G401 (cell line): ENCODE measurements at regions not wholly inside any gene's neighbourhood (a gene's known extent, or its start where the extent isn't known, plus 50 kb on each side); places are given as distances from the start of the nearest gene placed in this dataset.

Experiments
- DNase-seq: peaks from one replicate; pipeline ENCODE4 v3.0.0-alpha.2; 2015; ENCODE audit warnings: low spot score
- in situ Hi-C: cut with HindIII; loops from 2 replicates; pipeline ENCODE4 v1.10.0; 2016; ENCODE audit warnings: low sequenced_read_pairs, mixed read lengths

- in situ Hi-C loops = no loop called here
- no peak for DNase-seq
These were observed 352.7 kb downstream of the SMOC2 start for GRCh38 chr6:168793649-168794048.

- in situ Hi-C loops = no loop called here
- no peak for DNase-seq
These were observed 350.9 kb downstream of the SMOC2 start for GRCh38 chr6:168791917-168792316.

GRCh38 chr6:168789699-168790098 is 348.7 kb downstream of the SMOC2 start:
- DNase-seq = no peak
- in situ Hi-C loops = no loop called here

- no peak for DNase-seq
- in situ Hi-C loops = no loop called here
These were observed 344.9 kb downstream of the SMOC2 start for GRCh38 chr6:168785720-168786511.

- no peak for DNase-seq
- in situ Hi-C loops = no loop called here
These were observed 343.4 kb downstream of the SMOC2 start for GRCh38 chr6:168784426-168784825.

- DNase-seq = no peak
- in situ Hi-C loops = no loop called here
These were observed 342.7 kb downstream of the SMOC2 start for GRCh38 chr6:168783720-168784119.

- DNase-seq = no peak
- in situ Hi-C loops = no loop called here
These were observed 341.3 kb downstream of the SMOC2 start for GRCh38 chr6:168782187-168782751.

GRCh38 chr6:168778201-168778600 is 337.2 kb downstream of the SMOC2 start:
- in situ Hi-C loops = no loop called here
- DNase-seq = no peak

- no peak for DNase-seq
- in situ Hi-C loops = no loop called here
These were observed 333.4 kb downstream of the SMOC2 start for GRCh38 chr6:168774381-168774780.

GRCh38 chr6:168773788-168774187 is 332.8 kb downstream of the SMOC2 start:
- in situ Hi-C loops = no loop called here
- no peak for DNase-seq

- no peak for DNase-seq
- in situ Hi-C loops = no loop called here
These were observed 324.8 kb downstream of the SMOC2 start for GRCh38 chr6:168765752-168766151.

GRCh38 chr6:168756009-168756634 is 315.1 kb downstream of the SMOC2 start:
- no peak for DNase-seq
- in situ Hi-C loops = no loop called here

GRCh38 chr6:168746643-168747042 is 305.7 kb downstream of the SMOC2 start:
- in situ Hi-C loops = no loop called here
- DNase-seq = no peak

- in situ Hi-C loops = no loop called here
- DNase-seq = no peak
These were observed 305.0 kb downstream of the SMOC2 start for GRCh38 chr6:168746013-168746412.

- DNase-seq = no peak
- in situ Hi-C loops = no loop called here
These were observed 303.9 kb downstream of the SMOC2 start for GRCh38 chr6:168744861-168745260.

- no peak for DNase-seq
- in situ Hi-C loops = no loop called here
These were observed 301.2 kb downstream of the SMOC2 start for GRCh38 chr6:168741942-168742782.

GRCh38 chr6:168741305-168741704 is 300.3 kb downstream of the SMOC2 start:
- in situ Hi-C loops = no loop called here

GRCh38 chr6:168739381-168739780 is 298.4 kb downstream of the SMOC2 start:
- DNase-seq = no peak
- in situ Hi-C loops = no loop called here

More at GRCh38 chr6:168741305-168741704, 300.3 kb downstream of the SMOC2 start:
- DNase-seq = no peak

- in situ Hi-C loops = no loop called here
- DNase-seq = no peak
These were observed 296.5 kb downstream of the SMOC2 start for GRCh38 chr6:168737481-168737880.

- no peak for DNase-seq
- in situ Hi-C loops = no loop called here
These were observed 296.0 kb downstream of the SMOC2 start for GRCh38 chr6:168737014-168737413.
